ENCODE measurements at regions not wholly inside any gene's neighbourhood (a gene's known extent, or its start where the extent isn't known, plus 50 kb on each side); places are given as distances from the start of the nearest gene placed in this dataset.

GRCh38 chr12:13337791-13338190 is 141.3 kb downstream of the EMP1 start:
- no peaks in the 10 kb centered on the region for H3K27me3 ChIP-seq (ENCODE audit: control insufficient read depth, insufficient read depth, low read length)
- TF ChIP-seq SIN3A (IDR thresholded peaks at IDR 0.05; ENCODE audit: borderline replicate concordance, insufficient read depth, low read depth, low read length), result no peak
- no peak for TF ChIP-seq CTCF (IDR thresholded peaks at IDR 0.05)
- TF ChIP-seq, protein P1, sequence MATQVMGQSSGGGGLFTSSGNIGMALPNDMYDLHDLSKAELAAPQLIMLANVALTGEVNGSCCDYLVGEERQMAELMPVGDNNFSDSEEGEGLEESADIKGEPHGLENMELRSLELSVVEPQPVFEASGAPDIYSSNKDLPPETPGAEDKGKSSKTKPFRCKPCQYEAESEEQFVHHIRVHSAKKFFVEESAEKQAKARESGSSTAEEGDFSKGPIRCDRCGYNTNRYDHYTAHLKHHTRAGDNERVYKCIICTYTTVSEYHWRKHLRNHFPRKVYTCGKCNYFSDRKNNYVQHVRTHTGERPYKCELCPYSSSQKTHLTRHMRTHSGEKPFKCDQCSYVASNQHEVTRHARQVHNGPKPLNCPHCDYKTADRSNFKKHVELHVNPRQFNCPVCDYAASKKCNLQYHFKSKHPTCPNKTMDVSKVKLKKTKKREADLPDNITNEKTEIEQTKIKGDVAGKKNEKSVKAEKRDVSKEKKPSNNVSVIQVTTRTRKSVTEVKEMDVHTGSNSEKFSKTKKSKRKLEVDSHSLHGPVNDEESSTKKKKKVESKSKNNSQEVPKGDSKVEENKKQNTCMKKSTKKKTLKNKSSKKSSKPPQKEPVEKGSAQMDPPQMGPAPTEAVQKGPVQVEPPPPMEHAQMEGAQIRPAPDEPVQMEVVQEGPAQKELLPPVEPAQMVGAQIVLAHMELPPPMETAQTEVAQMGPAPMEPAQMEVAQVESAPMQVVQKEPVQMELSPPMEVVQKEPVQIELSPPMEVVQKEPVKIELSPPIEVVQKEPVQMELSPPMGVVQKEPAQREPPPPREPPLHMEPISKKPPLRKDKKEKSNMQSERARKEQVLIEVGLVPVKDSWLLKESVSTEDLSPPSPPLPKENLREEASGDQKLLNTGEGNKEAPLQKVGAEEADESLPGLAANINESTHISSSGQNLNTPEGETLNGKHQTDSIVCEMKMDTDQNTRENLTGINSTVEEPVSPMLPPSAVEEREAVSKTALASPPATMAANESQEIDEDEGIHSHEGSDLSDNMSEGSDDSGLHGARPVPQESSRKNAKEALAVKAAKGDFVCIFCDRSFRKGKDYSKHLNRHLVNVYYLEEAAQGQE (IDR thresholded peaks at IDR 0.05; ENCODE audit: insufficient read depth in 1 of 2, low read depth in 2 of 2, low read length in 1 of 2), result no peak
- no peak for TF ChIP-seq TCF7L2 (IDR thresholded peaks at IDR 0.05; ENCODE audit: low read depth, low read length)
- TF ChIP-seq POLR2AphosphoS5 (IDR thresholded peaks at IDR 0.05; ENCODE audit: low read depth, low read length), result no peak
- H3K36me3 ChIP-seq (ENCODE audit: control insufficient read depth, insufficient read depth, low read length), result no peaks in the 10 kb centered on the region
- CTCF ChIA-PET, result no interaction called here
- in situ Hi-C loops (cut with HindIII; ENCODE audit: low pct_unique_long_range_greater_than_20kb, low sequenced_read_pairs) (no loop called here), intact Hi-C loops (cut with micrococcal nuclease; ENCODE audit: unreplicated experiment) (no loop called here)
- DNase-seq (ENCODE audit: low read depth, low spot score), result no peak
- POLR2A ChIA-PET, result no interaction called here
- no TSS peak for BruUV-seq (replicated peaks)
- H3K27ac ChIP-seq (ENCODE audit: low read length), result no peak overlapping the region
- no peak overlapping the region for H3K4me3 ChIP-seq (ENCODE audit: low read depth in 2 of 2, low read length in 2 of 2)
- no peaks in the 10 kb centered on the region for H3K4me1 ChIP-seq (ENCODE audit: control insufficient read depth, insufficient read depth, low read length)
- ATAC-seq, result no peak
- H3K9me3 ChIP-seq (ENCODE audit: control insufficient read depth, insufficient read depth, low read depth, low read length), result no peaks in the 10 kb centered on the region

GRCh38 chr12:13336216-13336615 is 139.7 kb downstream of the EMP1 start:
- TF ChIP-seq CTCF (IDR thresholded peaks at IDR 0.05) (no peak), SIN3A (IDR thresholded peaks at IDR 0.05; ENCODE audit: borderline replicate concordance, insufficient read depth, low read depth, low read length) (no peak), POLR2AphosphoS5 (IDR thresholded peaks at IDR 0.05; ENCODE audit: low read depth, low read length) (no peak), TCF7L2 (IDR thresholded peaks at IDR 0.05; ENCODE audit: low read depth, low read length) (no peak)
- TF ChIP-seq, protein P1 (IDR thresholded peaks at IDR 0.05; ENCODE audit: insufficient read depth in 1 of 2, low read depth in 2 of 2, low read length in 1 of 2), result no peak
- in situ Hi-C loops (cut with HindIII; ENCODE audit: low pct_unique_long_range_greater_than_20kb, low sequenced_read_pairs) (no loop called here), intact Hi-C loops (cut with micrococcal nuclease; ENCODE audit: unreplicated experiment) (no loop called here)
- Histone ChIP-seq H3K27me3 (ENCODE audit: control insufficient read depth, insufficient read depth, low read length) (no peaks in the 10 kb centered on the region), H3K36me3 (ENCODE audit: control insufficient read depth, insufficient read depth, low read length) (no peaks in the 10 kb centered on the region), H3K4me3 (ENCODE audit: low read depth in 2 of 2, low read length in 2 of 2) (no peak overlapping the region), H3K27ac (ENCODE audit: low read length) (no peak overlapping the region), H3K9me3 (ENCODE audit: control insufficient read depth, insufficient read depth, low read depth, low read length) (no peaks in the 10 kb centered on the region), H3K4me1 (ENCODE audit: control insufficient read depth, insufficient read depth, low read length) (no peaks in the 10 kb centered on the region)
- no TSS peak for BruUV-seq (replicated peaks)
- ChIA-PET POLR2A (no interaction called here), CTCF (no interaction called here)
- no peak for ATAC-seq
- no peak for DNase-seq (ENCODE audit: low read depth, low spot score)

All from Panc1 (cell line).